Fibroblast of lung (primary cell): ENCODE measurements at regions not wholly inside any gene's neighbourhood (a gene's known extent, or its start where the extent isn't known, plus 50 kb on each side); places are given as distances from the start of the nearest gene placed in this dataset.

Experiments used
- CTCF ChIP-seq, 2 donors: IDR thresholded peaks in 1 of 2; conservative IDR thresholded peaks in 1 of 2; 1 replicate in 1 of 2; 2 replicates in 1 of 2; pipeline ENCODE4 v1.5.1; 2011 to 2012; ENCODE audit warnings: low read length in 2 of 2, control low read depth in 1 of 2, inconsistent platforms in 1 of 2, low read depth in 1 of 2, mild to moderate bottlenecking in 1 of 2
- EZH2 ChIP-seq: IDR thresholded peaks from 2 replicates; pipeline ENCODE4 v1.5.1; 2012; ENCODE audit warnings: low read length, control low read depth, mild to moderate bottlenecking; ENCODE audit errors: missing control alignments

GRCh38 chr13:100809129-100809390 is 134.5 kb upstream of the TMTC4 start:
- TF ChIP-seq CTCF (conservative IDR thresholded peaks at IDR 0.05 in 1 of 2, IDR thresholded peaks at IDR 0.05 in 1 of 2; ENCODE audit: low read depth in 1 of 2, low read length in 2 of 2) (no peak), EZH2 (no peak)
